IMR-90 (cell line): ENCODE measurements at regions not wholly inside any gene's neighbourhood (a gene's known extent, or its start where the extent isn't known, plus 50 kb on each side); places are given as distances from the start of the nearest gene placed in this dataset.
A peak's percentile ranks its signal among the peaks of the same experiment; 100 is the strongest.

Experiments
- ATAC-seq: fragments of 200-7000 bp; cut with Tn5 transposase; 2 replicates; pipeline ENCODE4 v1.9.1; 2020; ENCODE audit warnings: low read depth, mild to moderate bottlenecking, moderate library complexity
- BruUV-seq: library from RNA; stranded (reverse); fragments of 400-500 nt; replicated peaks from 2 replicates; lab custom pipeline; 2021; lab: Mats Ljungman, UMichigan
- CTCF ChIA-PET: fragments of 300-600 bp; formaldehyde crosslinking; extraction: SDS; loops from one replicate; lab custom pipeline; 2021; ENCODE audit warnings: antibody characterized with exemption; lab: Yijun Ruan, JAX
- POLR2A ChIA-PET: fragments of 300-600 bp; sonication (Branson Sonifier 250); formaldehyde crosslinking; loops from one replicate; lab custom pipeline; 2022; ENCODE audit warnings: antibody characterized with exemption; ENCODE audit not compliant: unreplicated experiment; lab: Charles Lee
- DNase-seq: peaks from one replicate; pipeline ENCODE4 v3.0.0; 2013
- H2AFZ ChIP-seq: replicated peaks from 2 replicates; pipeline ENCODE3; 2013; ENCODE audit warnings: low read length, mild to moderate bottlenecking; ENCODE audit not compliant: poor library complexity
- H2AK5ac ChIP-seq: 2 replicates; pipeline ENCODE4 v1.6.1; 2013; ENCODE audit warnings: low read depth, low read length, inconsistent platforms
- H2AK9ac ChIP-seq: replicated peaks from 2 replicates; pipeline ENCODE3; 2013; ENCODE audit warnings: mild to moderate bottlenecking, low read depth, low read length, moderate library complexity; ENCODE audit not compliant: poor library complexity
- H2BK120ac ChIP-seq: 2 replicates; pipeline ENCODE4 v1.6.1; 2013; ENCODE audit warnings: low read depth, low read length, inconsistent platforms
- H2BK15ac ChIP-seq: 3 replicates; pipeline ENCODE4 v1.6.1; 2013; ENCODE audit warnings: low read depth, low read length, inconsistent platforms
- H2BK20ac ChIP-seq: 2 replicates; pipeline ENCODE4 v1.6.1; 2013; ENCODE audit warnings: low read depth, mild to moderate bottlenecking, inconsistent platforms, low read length, moderate library complexity
- H2BK5ac ChIP-seq: 2 replicates; pipeline ENCODE4 v1.6.1; 2013; ENCODE audit warnings: mild to moderate bottlenecking, low read depth, low read length, inconsistent platforms; ENCODE audit not compliant: poor library complexity, severe bottlenecking
- H3K14ac ChIP-seq: replicated peaks from 2 replicates; pipeline ENCODE4 v1.6.1; 2013; ENCODE audit warnings: low read depth, low read length, inconsistent platforms
- H3K18ac ChIP-seq: 2 replicates; pipeline ENCODE4 v1.6.1; 2013; ENCODE audit warnings: low read depth, low read length, control low read depth
- H3K23ac ChIP-seq: 2 replicates; pipeline ENCODE4 v1.6.1; 2013; ENCODE audit warnings: low read depth, low read length, inconsistent platforms
- H3K27ac ChIP-seq: 2 replicates; pipeline ENCODE4 v1.5.1; 2013; ENCODE audit warnings: mild to moderate bottlenecking, control low read depth, low read length; ENCODE audit not compliant: insufficient read depth
- H3K27me3 ChIP-seq: 2 replicates; pipeline ENCODE4 v1.6.1; 2013; ENCODE audit warnings: low read length; ENCODE audit not compliant: control insufficient read depth, insufficient read depth
- H3K36me3 ChIP-seq: 2 replicates; pipeline ENCODE4 v1.6.1; 2013; ENCODE audit warnings: low read length, mixed read lengths; ENCODE audit not compliant: control insufficient read depth, insufficient read depth
- H3K4ac ChIP-seq: 2 replicates; pipeline ENCODE4 v1.6.1; 2013; ENCODE audit warnings: low read depth, low read length, inconsistent platforms
- H3K4me1 ChIP-seq: 2 replicates; pipeline ENCODE4 v1.6.1; 2013; ENCODE audit warnings: low read length, mixed read lengths; ENCODE audit not compliant: control insufficient read depth, insufficient read depth
- H3K4me2 ChIP-seq: 2 replicates; pipeline ENCODE4 v1.6.1; 2013; ENCODE audit warnings: low read depth, mild to moderate bottlenecking, control low read depth, low read length, moderate library complexity
- H3K4me3 ChIP-seq: 2 replicates; pipeline ENCODE4 v1.5.1; 2013; ENCODE audit warnings: low read depth, mild to moderate bottlenecking, control low read depth, low read length, moderate library complexity; ENCODE audit not compliant: insufficient read depth
- H3K56ac ChIP-seq: 2 replicates; pipeline ENCODE4 v1.6.1; 2013; ENCODE audit warnings: low read length, inconsistent platforms; ENCODE audit not compliant: insufficient read depth; ENCODE audit errors: extremely low read depth
- H3K79me1 ChIP-seq, 2 experiments: 2 replicates each; pipeline ENCODE4 v1.6.1; 2013; ENCODE audit warnings: low read length in 2 of 2, inconsistent platforms in 1 of 2, low read depth in 1 of 2
- H3K9ac ChIP-seq: 2 replicates; pipeline ENCODE4 v1.6.1; 2013; ENCODE audit warnings: low read depth, low read length, control low read depth
- H3K9me1 ChIP-seq: 2 replicates; pipeline ENCODE4 v1.6.1; 2013; ENCODE audit warnings: low read length, inconsistent platforms; ENCODE audit not compliant: insufficient read depth
- H3K9me3 ChIP-seq: 2 replicates; pipeline ENCODE4 v1.6.1; 2013; ENCODE audit warnings: low read length; ENCODE audit not compliant: control insufficient read depth, insufficient read depth
- H4K20me1 ChIP-seq: 2 replicates; pipeline ENCODE4 v1.6.1; 2013; ENCODE audit warnings: low read length, inconsistent platforms; ENCODE audit not compliant: insufficient read depth
- H4K5ac ChIP-seq: 2 replicates; pipeline ENCODE4 v1.6.1; 2013; ENCODE audit warnings: mild to moderate bottlenecking, low read depth, low read length, control low read depth
- H4K8ac ChIP-seq, 2 experiments: 2 replicates each; pipeline ENCODE4 v1.6.1; 2013; ENCODE audit warnings: low read depth in 2 of 2, low read length in 2 of 2, control low read depth in 1 of 2, inconsistent platforms in 1 of 2
- H4K91ac ChIP-seq: 2 replicates; pipeline ENCODE4 v1.6.1; 2013; ENCODE audit warnings: low read depth, low read length, inconsistent platforms; ENCODE audit not compliant: insufficient read depth
- BHLHE40 ChIP-seq: fragments of 150-350 bp; IDR thresholded peaks from 2 replicates; pipeline ENCODE4 v1.6.1; 2016; ENCODE audit warnings: mild to moderate bottlenecking, low read depth, low read length
- FOS ChIP-seq: fragments of 150-350 bp; IDR thresholded peaks from 2 replicates; pipeline ENCODE4 v1.6.1; 2016; ENCODE audit warnings: low read depth, low read length
- MAFK ChIP-seq: IDR thresholded peaks from 2 replicates; pipeline ENCODE4 v1.6.1; 2012; ENCODE audit warnings: low read depth, low read length, improper control_type of control experiment
- WGBS, 2 experiments: methylation state at CpG; one replicate each; pipeline versions ENCODE4 v1.1.5 to v1.1.7; 2013; ENCODE audit warnings: missing lambda C conversion rate in 2 of 2; ENCODE audit not compliant: insufficient read length in 1 of 2; ENCODE audit errors: extremely low coverage in 2 of 2; 5-methylcytosine and 5-hydroxymethylcytosine counted together
- dilution Hi-C: fragments of 300-500 bp; cut with HindIII; formaldehyde crosslinking; loops from one replicate; pipeline ENCODE4 v1.14.3; 2018; ENCODE audit warnings: low sequenced_read_pairs; ENCODE audit not compliant: unreplicated experiment
- in situ Hi-C: fragments of 300-500 bp; cut with MboI; formaldehyde crosslinking; loops from 3 replicates; pipeline ENCODE4 v1.14.3; 2019; ENCODE audit warnings: low sequenced_read_pairs, inconsistent platforms, mixed read lengths
- intact Hi-C: fragments of 100-400 bp; cut with micrococcal nuclease; formaldehyde crosslinking; loops from 2 replicates; pipeline ENCODE4 v1.10.0; 2022

DNA sequence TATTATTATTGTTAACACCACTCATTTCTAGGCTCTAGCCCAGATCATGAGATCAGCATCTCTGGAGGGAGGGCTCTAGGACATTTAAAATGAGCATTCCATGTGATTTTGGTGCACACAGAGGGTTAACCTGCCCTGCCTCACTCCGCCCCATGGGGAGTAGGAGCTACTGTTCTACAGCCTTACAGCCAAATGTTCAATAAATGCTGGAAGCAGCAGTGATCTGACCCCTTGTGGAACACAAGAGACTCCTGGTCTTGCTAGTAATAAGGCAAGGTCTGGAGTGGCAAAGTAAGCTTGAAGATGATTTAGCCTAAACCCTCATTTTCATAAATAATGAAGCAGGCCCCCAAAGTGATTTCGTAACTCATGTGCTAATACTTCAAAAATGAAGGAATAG lies 166.4 kb upstream of the EOMES start:
- Histone ChIP-seq H2BK5ac (no peak overlapping the region), H3K18ac (no peak overlapping the region), H2AK5ac (no peak overlapping the region), H3K4me1 (no peaks in the 10 kb centered on the region), H3K56ac (no peak overlapping the region), H3K27me3 (no peaks in the 10 kb centered on the region), H2BK120ac (no peak overlapping the region), H2BK15ac (no peak overlapping the region), H2BK20ac (no peak overlapping the region), H3K4ac (no peak overlapping the region), H4K5ac (no peak overlapping the region), H4K91ac (no peak overlapping the region), H3K9ac (no peak overlapping the region), H3K4me3 (no peak overlapping the region), H2AFZ (no peak overlapping the region), H4K8ac (no peak overlapping the region), H3K23ac (no peak overlapping the region), H3K27ac (no peak overlapping the region), H3K14ac (no peak overlapping the region), H3K79me1 (no peaks in the 10 kb centered on the region), H3K9me1 (no peaks in the 10 kb centered on the region), H3K4me2 (no peak overlapping the region), H2AK9ac (no peak overlapping the region), H3K9me3 (no peaks in the 10 kb centered on the region), H4K20me1 (no peaks in the 10 kb centered on the region), H3K36me3 (no peaks in the 10 kb centered on the region)
- POLR2A ChIA-PET, result no interaction called here
- in situ Hi-C loops, result no loop called here
- intact Hi-C loops, result no loop called here
- dilution Hi-C loops, result no loop called here
- CTCF ChIA-PET, result no interaction called here
- TF ChIP-seq FOS, result no peak
- no peak for TF ChIP-seq BHLHE40
- TF ChIP-seq MAFK, result no peak
- DNase-seq (peak; percentile 0), ATAC-seq (no peak)
- WGBS, 2 experiments, result no CpG with 5 or more reads among the region's 2 CpGs
- no TSS peak for BruUV-seq
